Naive thymus-derived CD8-positive, alpha-beta T cell (primary cell): ENCODE measurements at regions not wholly inside any gene's neighbourhood (a gene's known extent, or its start where the extent isn't known, plus 50 kb on each side); places are given as distances from the start of the nearest gene placed in this dataset.

ENCODE experiments used
- ATAC-seq, 2 donors: fragments of 150-1000 bp; cut with Tn5 transposase in 1 of 2; sonication (Bioruptor Pico), chemical (Tn5 transposase) in 1 of 2; 1 replicate in 1 of 2; 2 replicates in 1 of 2; pipeline ENCODE4 v1.10.0; 2021; ENCODE audit warnings: mild to moderate bottlenecking in 2 of 2, moderate library complexity in 2 of 2
- POLR2A ChIA-PET: fragments of 350-600 bp; sonication (Branson Sonifier 250); formaldehyde crosslinking; loops from one replicate; lab custom pipeline; 2021; ENCODE audit warnings: antibody characterized with exemption; lab: Charles Lee
- DNase-seq, 10 donors: peaks; one replicate each; pipeline versions ENCODE4 v3.0.0 to v3.0.0-alpha.2; 2020 to 2022
- H3K27ac Mint-ChIP-seq, 10 donors: one replicate each; pipeline ENCODE4 v1.8.0; 2020 to 2022; ENCODE audit warnings: mild to moderate bottlenecking in 10 of 10, mixed read lengths in 10 of 10, moderate library complexity in 4 of 10, inconsistent platforms in 1 of 10
- H3K27me3 Mint-ChIP-seq, 5 donors: one replicate each; pipeline ENCODE4 v1.8.0; 2021 to 2022; ENCODE audit warnings: mixed read lengths in 5 of 5
- H3K36me3 Mint-ChIP-seq, 3 donors: one replicate each; pipeline ENCODE4 v1.8.0; 2020 to 2022; ENCODE audit warnings: mixed read lengths in 3 of 3, mild to moderate bottlenecking in 2 of 3, inconsistent platforms in 1 of 3
- H3K4me1 Mint-ChIP-seq, 4 donors: one replicate each; pipeline ENCODE4 v1.8.0; 2021 to 2022; ENCODE audit warnings: mixed read lengths in 4 of 4
- H3K4me3 Mint-ChIP-seq, 10 donors: one replicate each; pipeline ENCODE4 v1.8.0; 2020 to 2022; ENCODE audit warnings: mild to moderate bottlenecking in 10 of 10, mixed read lengths in 10 of 10, moderate library complexity in 6 of 10, inconsistent platforms in 1 of 10
- H3K9me3 Mint-ChIP-seq, 9 donors: one replicate each; pipeline ENCODE4 v1.8.0; 2020 to 2022; ENCODE audit warnings: mixed read lengths in 9 of 9, mild to moderate bottlenecking in 3 of 9, inconsistent platforms in 1 of 9, moderate library complexity in 1 of 9

GRCh38 chr14:53836551-53836950, 120.1 kb downstream of the BMP4 start:
- H3K4me1 Mint-ChIP-seq, result no peaks in the 10 kb centered on the region
- peaks cover 0 to 3% (median 0%) of the 10 kb centered on the region in 3 donors for H3K36me3 Mint-ChIP-seq
- peaks cover 0 to 20% (median 8%) of the 10 kb centered on the region in 9 donors for H3K9me3 Mint-ChIP-seq
- H3K27me3 Mint-ChIP-seq, result peaks cover 0 to under 1% (median 0%) of the 10 kb centered on the region in 5 donors
- H3K27ac Mint-ChIP-seq, result no peak overlapping the region
- no peak for ATAC-seq
- POLR2A ChIA-PET, result no interaction called here
- no peak for DNase-seq
- no peak overlapping the region for H3K4me3 Mint-ChIP-seq

- DNase-seq (no peak), ATAC-seq (no peak)
- Mint-ChIP-seq H3K27ac (no peak overlapping the region), H3K9me3 (peaks cover 0 to 11% (median 1%) of the 10 kb centered on the region in 9 donors), H3K4me3 (no peak overlapping the region), H3K36me3 (no peaks in the 10 kb centered on the region), H3K4me1 (no peaks in the 10 kb centered on the region), H3K27me3 (peaks cover 0 to 3% (median 0%) of the 10 kb centered on the region in 5 donors)
- POLR2A ChIA-PET, result no interaction called here
These were observed 127.8 kb downstream of the BMP4 start for GRCh38 chr14:53828820-53829219.

- ATAC-seq (no peak), DNase-seq (no peak)
- no peaks in the 10 kb centered on the region for H3K36me3 Mint-ChIP-seq
- no peak overlapping the region for H3K27ac Mint-ChIP-seq
- H3K4me3 Mint-ChIP-seq, result no peak overlapping the region
- POLR2A ChIA-PET, result no interaction called here
- H3K4me1 Mint-ChIP-seq, result no peaks in the 10 kb centered on the region
- peaks cover 0 to 11% (median 2%) of the 10 kb centered on the region in 9 donors for H3K9me3 Mint-ChIP-seq
- H3K27me3 Mint-ChIP-seq, result peaks cover 0 to 3% (median 0%) of the 10 kb centered on the region in 5 donors
These were observed 132.6 kb downstream of the BMP4 start for GRCh38 chr14:53824061-53824460.

- Mint-ChIP-seq H3K9me3 (peaks cover 0 to 13% (median 2%) of the 10 kb centered on the region in 9 donors), H3K36me3 (no peaks in the 10 kb centered on the region), H3K4me3 (no peak overlapping the region), H3K27me3 (peaks cover 0 to 2% (median 0%) of the 10 kb centered on the region in 5 donors), H3K27ac (no peak overlapping the region), H3K4me1 (no peaks in the 10 kb centered on the region)
- POLR2A ChIA-PET, result no interaction called here
- ATAC-seq (no peak), DNase-seq (no peak)
These were observed 142.2 kb downstream of the BMP4 start for GRCh38 chr14:53814392-53814791.

GRCh38 chr14:53810221-53810620, 146.4 kb downstream of the BMP4 start:
- ATAC-seq, result no peak
- POLR2A ChIA-PET, result no interaction called here
- no peak for DNase-seq
- Mint-ChIP-seq H3K27me3 (no peaks in the 10 kb centered on the region), H3K4me3 (no peak overlapping the region), H3K4me1 (no peaks in the 10 kb centered on the region), H3K9me3 (peaks cover 0 to 13% (median 3%) of the 10 kb centered on the region in 9 donors), H3K36me3 (no peaks in the 10 kb centered on the region), H3K27ac (no peak overlapping the region)

GRCh38 chr14:53808042-53808441, 148.6 kb downstream of the BMP4 start:
- H3K27ac Mint-ChIP-seq, result no peak overlapping the region
- no peak overlapping the region for H3K4me3 Mint-ChIP-seq
- DNase-seq, result no peak
- peaks cover 0 to 4% (median 0%) of the 10 kb centered on the region in 3 donors for H3K36me3 Mint-ChIP-seq
- POLR2A ChIA-PET, result no interaction called here
- H3K9me3 Mint-ChIP-seq, result peaks cover 0 to 13% (median 5%) of the 10 kb centered on the region in 9 donors
- ATAC-seq, result no peak
- H3K27me3 Mint-ChIP-seq, result peaks cover 0 to 1% (median 0%) of the 10 kb centered on the region in 5 donors
- H3K4me1 Mint-ChIP-seq, result no peaks in the 10 kb centered on the region

- Mint-ChIP-seq H3K9me3 (peaks cover 0 to 13% (median 6%) of the 10 kb centered on the region in 9 donors), H3K4me1 (no peaks in the 10 kb centered on the region), H3K27ac (no peak overlapping the region), H3K36me3 (peaks cover 0 to 4% (median 0%) of the 10 kb centered on the region in 3 donors), H3K4me3 (no peak overlapping the region), H3K27me3 (peaks cover 0 to 1% (median 0%) of the 10 kb centered on the region in 5 donors)
- DNase-seq, result no peak
- no peak for ATAC-seq
- POLR2A ChIA-PET, result no interaction called here
These were observed 149.1 kb downstream of the BMP4 start for GRCh38 chr14:53807542-53807941.

- no peak overlapping the region for H3K27ac Mint-ChIP-seq
- peaks cover 0 to 4% (median 0%) of the 10 kb centered on the region in 3 donors for H3K36me3 Mint-ChIP-seq
- no peaks in the 10 kb centered on the region for H3K4me1 Mint-ChIP-seq
- H3K27me3 Mint-ChIP-seq, result peaks cover 0 to 1% (median 0%) of the 10 kb centered on the region in 5 donors
- peaks cover 0 to 13% (median 6%) of the 10 kb centered on the region in 9 donors for H3K9me3 Mint-ChIP-seq
- POLR2A ChIA-PET, result no interaction called here
- DNase-seq (no peak), ATAC-seq (no peak)
- H3K4me3 Mint-ChIP-seq, result no peak overlapping the region
These were observed 149.5 kb downstream of the BMP4 start for GRCh38 chr14:53807108-53807507.

- ATAC-seq (no peak), DNase-seq (no peak)
- no peak overlapping the region for H3K4me3 Mint-ChIP-seq
- H3K9me3 Mint-ChIP-seq, result peaks cover 2 to 13% (median 6%) of the 10 kb centered on the region in 9 donors
- peaks cover 0 to 5% (median 0%) of the 10 kb centered on the region in 3 donors for H3K36me3 Mint-ChIP-seq
- H3K4me1 Mint-ChIP-seq, result no peaks in the 10 kb centered on the region
- H3K27me3 Mint-ChIP-seq, result peaks cover 0 to 9% (median 4%) of the 10 kb centered on the region in 5 donors
- no peak overlapping the region for H3K27ac Mint-ChIP-seq
- POLR2A ChIA-PET, result no interaction called here
These were observed 159.9 kb downstream of the BMP4 start for GRCh38 chr14:53796734-53797133.

- POLR2A ChIA-PET, result no interaction called here
- peaks cover 0 to 9% (median 0%) of the 10 kb centered on the region in 9 donors for H3K9me3 Mint-ChIP-seq
These were observed 162.7 kb downstream of the BMP4 start for GRCh38 chr14:53793790-53794505.

GRCh38 chr14:53792909-53793308, 163.7 kb downstream of the BMP4 start:
- H3K27me3 Mint-ChIP-seq, result peaks cover 0 to 5% (median 0%) of the 10 kb centered on the region in 5 donors
- H3K4me1 Mint-ChIP-seq, result no peaks in the 10 kb centered on the region
- peaks cover 0 to 9% (median 0%) of the 10 kb centered on the region in 9 donors for H3K9me3 Mint-ChIP-seq
- no peak for DNase-seq
- H3K4me3 Mint-ChIP-seq, result no peak overlapping the region
- no peak overlapping the region for H3K27ac Mint-ChIP-seq
- H3K36me3 Mint-ChIP-seq, result no peaks in the 10 kb centered on the region
- POLR2A ChIA-PET, result no interaction called here
- ATAC-seq, result no peak

More at GRCh38 chr14:53793790-53794505, 162.7 kb downstream of the BMP4 start:
- no peak overlapping the region for H3K4me3 Mint-ChIP-seq
- DNase-seq (no peak), ATAC-seq (no peak)
- H3K27ac Mint-ChIP-seq, result peak overlapping the region in 1 of 10 donors; percentile 76
- H3K36me3 Mint-ChIP-seq, result no peaks in the 10 kb centered on the region
- H3K27me3 Mint-ChIP-seq, result peaks cover 0 to 5% (median under 1%) of the 10 kb centered on the region in 5 donors
- H3K4me1 Mint-ChIP-seq, result no peaks in the 10 kb centered on the region

- H3K4me1 Mint-ChIP-seq, result no peaks in the 10 kb centered on the region
- POLR2A ChIA-PET, result no interaction called here
- ATAC-seq (no peak), DNase-seq (no peak)
- peaks cover 0 to 3% (median 0%) of the 10 kb centered on the region in 3 donors for H3K36me3 Mint-ChIP-seq
- H3K27ac Mint-ChIP-seq, result no peak overlapping the region
- no peak overlapping the region for H3K4me3 Mint-ChIP-seq
- H3K27me3 Mint-ChIP-seq, result peaks cover 0 to 5% (median 0%) of the 10 kb centered on the region in 5 donors
- H3K9me3 Mint-ChIP-seq, result peaks cover 0 to 9% (median 0%) of the 10 kb centered on the region in 9 donors
These were observed 165.7 kb downstream of the BMP4 start for GRCh38 chr14:53790731-53791500.

GRCh38 chr14:53788566-53788965, 168.1 kb downstream of the BMP4 start:
- no peak for ATAC-seq
- H3K4me1 Mint-ChIP-seq, result no peaks in the 10 kb centered on the region
- POLR2A ChIA-PET, result no interaction called here
- H3K36me3 Mint-ChIP-seq, result peaks cover 0 to 3% (median 0%) of the 10 kb centered on the region in 3 donors
- DNase-seq, result no peak
- H3K4me3 Mint-ChIP-seq, result no peak overlapping the region
- peaks cover 0 to 2% (median 0%) of the 10 kb centered on the region in 5 donors for H3K27me3 Mint-ChIP-seq
- peaks cover 0 to 19% (median 5%) of the 10 kb centered on the region in 9 donors for H3K9me3 Mint-ChIP-seq
- no peak overlapping the region for H3K27ac Mint-ChIP-seq
